WERI-Rb-1 (cell line): ENCODE measurements at regions not wholly inside any gene's neighbourhood (a gene's known extent, or its start where the extent isn't known, plus 50 kb on each side); places are given as distances from the start of the nearest gene placed in this dataset.

Experiments used
- DNase-seq: peaks from one replicate; pipeline ENCODE4 v3.0.0-alpha.2; 2020
- H3K27ac ChIP-seq: fragments of 250-450 bp; sonication (Bioruptor Pico); 2 replicates; pipeline ENCODE4 v1.5.1; 2020; ENCODE audit warnings: mild to moderate bottlenecking, moderate library complexity
- H3K27me3 ChIP-seq: fragments of 250-450 bp; sonication (Bioruptor Pico); 2 replicates; pipeline ENCODE4 v1.5.1; 2021; ENCODE audit warnings: mild to moderate bottlenecking, low read depth, moderate library complexity; ENCODE audit not compliant: insufficient read depth, severe bottlenecking
- H3K36me3 ChIP-seq: fragments of 250-450 bp; sonication (Bioruptor Pico); 2 replicates; pipeline ENCODE4 v1.5.1; 2020; ENCODE audit warnings: mild to moderate bottlenecking, moderate library complexity
- H3K4me3 ChIP-seq: 2 replicates; pipeline ENCODE4 v1.5.1; 2011; ENCODE audit warnings: low read depth, mild to moderate bottlenecking, control low read depth, low read length
- H3K9me3 ChIP-seq: fragments of 250-450 bp; sonication (Bioruptor Pico); 2 replicates; pipeline ENCODE4 v1.5.1; 2021; ENCODE audit warnings: mild to moderate bottlenecking, moderate library complexity; ENCODE audit not compliant: severe bottlenecking
- CTCF ChIP-seq: IDR thresholded peaks from 2 replicates; pipeline ENCODE4 v1.5.1; 2011; ENCODE audit warnings: low read depth, mild to moderate bottlenecking, control low read depth, inconsistent platforms, low read length

GRCh38 chr4:66569228-66569627 lies 898.9 kb upstream of the EPHA5 start:
- DNase-seq, result no peak
- Histone ChIP-seq H3K36me3 (no peaks in the 10 kb centered on the region), H3K9me3 (no peaks in the 10 kb centered on the region), H3K4me3 (no peak overlapping the region), H3K27ac (no peak overlapping the region), H3K27me3 (no peaks in the 10 kb centered on the region)
- no peak for TF ChIP-seq CTCF

- H3K27ac ChIP-seq, result no peak overlapping the region
- TF ChIP-seq CTCF, result no peak
- no peak for DNase-seq
- no peak overlapping the region for H3K4me3 ChIP-seq
- H3K36me3 ChIP-seq, result no peaks in the 10 kb centered on the region
- no peaks in the 10 kb centered on the region for H3K9me3 ChIP-seq
- no peaks in the 10 kb centered on the region for H3K27me3 ChIP-seq
Observed at GRCh38 chr4:66568431-66568830, 898.1 kb upstream of the EPHA5 start.

DNA sequence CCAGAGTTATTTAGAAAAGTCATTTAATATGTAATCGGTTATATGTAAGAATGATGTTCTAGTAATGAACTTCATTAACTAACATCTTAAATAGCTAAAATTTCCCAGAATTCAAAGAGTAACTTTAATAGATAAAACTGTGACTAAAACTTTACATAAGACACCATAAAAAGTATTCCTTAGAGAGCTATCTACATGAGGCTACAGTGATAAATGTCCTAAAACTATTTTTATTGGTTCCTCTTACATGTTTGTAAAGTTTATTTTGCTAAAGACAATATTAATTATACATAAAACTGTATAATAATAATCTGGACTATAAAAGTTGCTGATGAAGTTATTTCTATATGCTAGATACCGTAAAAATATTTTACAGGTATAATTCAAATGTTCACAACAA lies 897.7 kb upstream of the EPHA5 start:
- Histone ChIP-seq H3K27ac (no peak overlapping the region), H3K9me3 (no peaks in the 10 kb centered on the region)
- DNase-seq, result no peak

GRCh38 chr4:66567551-66567950 lies 897.3 kb upstream of the EPHA5 start:
- Histone ChIP-seq H3K4me3 (no peak overlapping the region), H3K27ac (no peak overlapping the region)
- no peak for DNase-seq

More for the DNA sequence above, 897.7 kb upstream of the EPHA5 start:
- H3K4me3 ChIP-seq, result no peak overlapping the region
- H3K27me3 ChIP-seq, result no peaks in the 10 kb centered on the region
- no peaks in the 10 kb centered on the region for H3K36me3 ChIP-seq
- TF ChIP-seq CTCF, result no peak

DNA sequence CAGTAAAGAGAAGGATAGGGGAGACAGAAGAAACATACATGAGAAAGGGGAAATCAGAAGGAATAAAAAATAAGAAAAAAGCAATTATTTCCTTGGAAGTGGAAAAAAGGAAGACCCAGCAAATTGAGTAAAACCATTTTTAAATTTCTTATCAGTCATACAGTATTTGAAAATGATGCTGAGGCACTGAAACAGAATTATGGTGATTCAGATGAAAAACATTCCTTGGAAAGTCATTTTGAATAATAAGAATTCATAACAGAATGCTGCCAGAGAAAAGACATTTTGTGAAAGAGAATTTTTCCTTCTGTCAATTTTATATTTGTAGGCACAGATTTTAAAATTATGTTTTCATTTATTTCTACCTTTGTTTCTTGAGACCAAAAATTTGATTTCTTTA lies 895.5 kb upstream of the EPHA5 start:
- no peak for TF ChIP-seq CTCF
- Histone ChIP-seq H3K4me3 (no peak overlapping the region), H3K27me3 (no peaks in the 10 kb centered on the region), H3K36me3 (no peaks in the 10 kb centered on the region), H3K9me3 (no peaks in the 10 kb centered on the region), H3K27ac (no peak overlapping the region)
- no peak for DNase-seq

More at GRCh38 chr4:66567551-66567950, 897.3 kb upstream of the EPHA5 start:
- H3K27me3 ChIP-seq, result no peaks in the 10 kb centered on the region
- no peaks in the 10 kb centered on the region for H3K36me3 ChIP-seq
- H3K9me3 ChIP-seq, result no peaks in the 10 kb centered on the region
- no peak for TF ChIP-seq CTCF

DNA sequence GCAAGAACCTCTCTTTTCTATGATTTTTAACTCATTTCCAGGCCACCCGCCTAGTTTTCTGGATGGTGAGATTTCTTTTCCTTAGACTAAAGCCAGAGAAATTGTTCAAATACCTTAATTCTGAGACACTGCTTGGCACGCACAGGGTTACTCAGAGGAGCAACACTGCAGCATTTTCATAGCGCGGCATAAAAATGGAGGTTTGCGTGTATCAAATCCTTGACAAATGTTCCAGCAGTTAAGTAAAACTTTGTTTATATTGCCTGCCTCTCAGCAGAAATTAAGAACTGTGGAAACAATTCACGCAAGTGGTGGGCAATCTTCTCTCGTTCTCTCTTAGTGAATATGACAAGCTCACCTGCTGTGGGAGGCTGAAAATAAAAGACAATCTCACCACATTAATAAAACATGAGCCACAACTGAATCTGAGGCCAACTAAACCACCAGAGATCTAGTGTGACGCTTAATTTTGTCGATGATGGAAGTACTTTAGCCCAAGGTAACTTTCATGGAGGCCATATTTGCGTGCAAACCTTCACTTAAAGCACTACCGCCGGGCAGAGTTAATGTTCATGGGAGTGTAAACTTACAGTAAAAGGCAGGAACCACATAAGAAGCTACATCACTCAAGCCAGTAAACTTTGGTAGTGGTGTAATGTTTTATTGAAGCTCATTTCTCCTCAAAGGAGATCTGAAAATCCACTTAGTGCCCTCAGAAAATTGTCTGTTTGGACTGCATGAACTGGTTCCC lies 894.8 kb upstream of the EPHA5 start:
- no peak for TF ChIP-seq CTCF

More for the DNA sequence above, 894.8 kb upstream of the EPHA5 start:
- Histone ChIP-seq H3K27me3 (no peaks in the 10 kb centered on the region), H3K4me3 (no peak overlapping the region), H3K9me3 (no peaks in the 10 kb centered on the region), H3K36me3 (no peaks in the 10 kb centered on the region), H3K27ac (no peak overlapping the region)
- no peak for DNase-seq
